T-helper 2 cell treated with Interferon-gamma antibody and Interleukin-4, amounts not matched to agents 5 μg/mL and 100 μg/mL, for 36 hours (primary cell): ENCODE measurements at regions not wholly inside any gene's neighbourhood (a gene's known extent, or its start where the extent isn't known, plus 50 kb on each side); places are given as distances from the start of the nearest gene placed in this dataset.
"Not testable (repeated sequence)": the region's sequence is repeated elsewhere in the genome, so short reads cannot be mapped to it uniquely, and the experiment has no call there.

ENCODE experiments used
- DNase-seq: peaks from one replicate; pipeline ENCODE4 v3.0.0; 2021; ENCODE audit warnings: low spot score
- H3K27ac Mint-ChIP-seq: one replicate; pipeline ENCODE4 v1.8.0; 2021; ENCODE audit warnings: mild to moderate bottlenecking, mixed read lengths
- H3K27me3 Mint-ChIP-seq: one replicate; pipeline ENCODE4 v1.8.0; 2021; ENCODE audit warnings: low read depth, mixed read lengths
- H3K36me3 Mint-ChIP-seq: one replicate; pipeline ENCODE4 v1.8.0; 2021; ENCODE audit warnings: low read depth, mixed read lengths
- H3K4me1 Mint-ChIP-seq: one replicate; pipeline ENCODE4 v1.8.0; 2021; ENCODE audit warnings: low read depth, mixed read lengths
- H3K4me3 Mint-ChIP-seq: one replicate; pipeline ENCODE4 v1.8.0; 2022; ENCODE audit warnings: mild to moderate bottlenecking, moderate library complexity, mixed read lengths
- H3K9me3 Mint-ChIP-seq: one replicate; pipeline ENCODE4 v1.8.0; 2021; ENCODE audit warnings: mixed read lengths

DNA sequence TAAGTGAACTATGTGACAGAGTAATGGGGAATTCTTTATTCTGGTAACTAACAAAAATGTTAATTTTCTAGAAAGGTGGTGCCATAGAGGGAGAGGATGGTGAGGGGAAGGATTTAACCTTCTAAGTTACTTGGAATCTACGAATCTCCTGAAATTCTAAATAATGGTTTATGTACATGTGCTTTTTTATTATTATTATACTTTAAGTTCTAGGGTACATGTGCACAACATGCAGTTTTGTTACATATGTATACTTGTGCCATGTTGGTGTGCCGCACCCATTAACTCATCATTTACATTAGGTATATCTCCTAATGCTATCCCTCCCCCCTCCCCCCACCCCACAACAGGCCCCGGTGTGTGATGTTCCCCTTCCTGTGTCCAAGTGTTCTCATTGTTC, 227.1 kb upstream of the MME start:
- not testable (repeated sequence) for H3K27me3 Mint-ChIP-seq, H3K36me3 Mint-ChIP-seq, DNase-seq, H3K4me1 Mint-ChIP-seq, H3K27ac Mint-ChIP-seq, H3K4me3 Mint-ChIP-seq, H3K9me3 Mint-ChIP-seq

DNA sequence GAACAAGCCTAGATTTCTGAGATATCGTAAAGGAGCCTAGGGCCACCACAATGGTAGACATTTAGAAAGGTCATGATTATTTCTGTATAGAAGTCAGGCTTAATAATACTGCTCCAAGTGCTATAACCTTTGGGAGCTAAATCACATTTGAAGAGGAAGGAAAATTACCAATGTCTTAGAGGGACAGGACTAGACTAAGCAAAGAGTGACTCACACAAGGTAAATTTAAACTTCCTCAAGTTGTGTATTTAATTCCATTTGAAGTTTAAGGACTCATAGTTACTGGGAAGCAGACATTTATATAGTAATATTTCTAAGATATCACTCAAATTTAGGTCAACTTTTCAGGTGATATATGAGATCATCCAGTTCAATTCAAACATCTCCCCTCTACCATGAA, 227.6 kb upstream of the MME start:
- no peak for DNase-seq
- H3K27me3 Mint-ChIP-seq, result no peaks in the 10 kb centered on the region
- no peaks in the 10 kb centered on the region for H3K9me3 Mint-ChIP-seq
- no peak overlapping the region for H3K27ac Mint-ChIP-seq
- no peaks in the 10 kb centered on the region for H3K4me1 Mint-ChIP-seq
- no peaks in the 10 kb centered on the region for H3K36me3 Mint-ChIP-seq
- no peak overlapping the region for H3K4me3 Mint-ChIP-seq

DNA sequence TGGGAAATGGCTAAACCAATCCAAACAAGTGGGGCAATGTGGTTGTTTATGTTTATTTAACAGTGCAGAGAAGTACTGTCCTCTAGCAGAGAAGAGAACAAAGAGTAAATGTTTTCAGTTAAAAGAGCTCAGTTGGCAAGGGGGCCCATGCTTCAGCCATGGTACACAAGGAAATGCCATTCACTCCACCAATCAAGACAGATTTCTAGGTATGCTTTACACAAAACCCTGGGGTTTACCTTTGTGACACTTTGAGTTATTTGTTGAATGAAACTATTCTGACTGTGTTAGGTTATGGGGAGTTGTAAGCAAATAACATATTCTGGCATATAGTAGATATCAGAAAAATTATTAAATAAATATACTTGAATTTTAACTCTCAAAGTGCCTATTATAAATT, 228.5 kb upstream of the MME start:
- no peak overlapping the region for H3K4me3 Mint-ChIP-seq
- no peak for DNase-seq
- no peaks in the 10 kb centered on the region for H3K36me3 Mint-ChIP-seq
- H3K4me1 Mint-ChIP-seq, result no peaks in the 10 kb centered on the region
- no peak overlapping the region for H3K27ac Mint-ChIP-seq
- H3K27me3 Mint-ChIP-seq, result no peaks in the 10 kb centered on the region
- H3K9me3 Mint-ChIP-seq, result no peaks in the 10 kb centered on the region

DNA sequence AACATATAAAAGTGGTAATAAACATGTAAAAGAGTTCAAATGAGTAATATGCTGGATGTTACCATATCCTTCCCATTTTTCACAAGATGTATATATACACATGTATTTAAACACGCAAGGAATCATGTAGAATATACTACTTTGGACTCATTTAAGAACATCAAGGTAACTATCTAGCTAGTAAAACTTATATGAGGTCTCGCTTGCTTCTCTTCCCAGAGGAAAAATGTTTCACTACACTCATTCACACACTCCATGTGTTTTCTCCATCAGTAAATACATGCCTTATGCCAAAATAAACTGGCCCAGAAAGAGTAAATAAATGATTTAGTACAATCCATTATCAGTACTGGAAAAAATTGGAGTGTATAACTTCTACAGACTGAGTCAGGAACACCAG, 229.2 kb upstream of the MME start:
- Mint-ChIP-seq H3K36me3 (no peaks in the 10 kb centered on the region), H3K4me3 (no peak overlapping the region), H3K27ac (no peak overlapping the region), H3K9me3 (no peaks in the 10 kb centered on the region), H3K27me3 (no peaks in the 10 kb centered on the region), H3K4me1 (no peaks in the 10 kb centered on the region)
- no peak for DNase-seq

DNA sequence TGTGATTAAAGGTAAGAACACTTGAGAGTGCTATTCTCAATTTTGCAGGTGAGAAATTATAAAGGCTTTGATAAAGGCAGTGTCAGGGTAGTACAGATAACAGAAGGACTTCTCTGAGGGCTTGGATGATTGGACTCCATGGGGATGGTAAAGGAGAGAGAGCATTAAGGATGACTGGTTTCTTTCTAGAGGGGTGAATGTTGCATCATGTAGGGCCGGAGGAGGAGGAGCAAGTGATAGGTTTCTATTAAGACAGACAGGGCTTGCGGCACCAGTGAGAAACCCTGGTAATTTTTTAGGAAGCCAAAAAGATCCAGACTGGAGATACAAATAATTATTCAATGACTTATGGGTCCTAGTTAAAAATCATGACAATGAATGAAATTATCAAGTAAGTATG, 230.7 kb upstream of the MME start:
- H3K4me3 Mint-ChIP-seq, result no peak overlapping the region

DNA sequence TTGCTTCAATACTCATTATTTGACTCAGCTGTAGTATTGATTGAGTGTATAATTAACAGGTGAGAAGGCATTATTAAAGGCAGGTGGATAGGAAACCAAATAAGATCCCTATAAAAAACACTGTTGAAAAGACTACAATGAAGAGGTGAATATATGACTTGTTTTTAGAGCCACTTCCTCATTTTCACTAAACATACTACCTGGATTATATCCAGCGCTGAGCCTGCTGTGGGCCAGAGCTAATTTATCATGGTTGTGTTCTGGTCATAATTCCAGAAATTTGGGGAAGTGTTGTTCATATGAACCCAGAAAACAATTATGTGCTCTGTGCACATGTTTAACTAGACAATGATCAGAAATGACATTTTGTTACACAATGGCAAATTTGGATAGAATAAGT, 235.3 kb upstream of the MME start:
- Mint-ChIP-seq H3K36me3 (no peaks in the 10 kb centered on the region), H3K27me3 (no peaks in the 10 kb centered on the region), H3K9me3 (no peaks in the 10 kb centered on the region), H3K4me3 (no peak overlapping the region), H3K27ac (no peak overlapping the region), H3K4me1 (no peaks in the 10 kb centered on the region)
- no peak for DNase-seq

More for the DNA sequence above, 230.7 kb upstream of the MME start:
- DNase-seq, result no peak
- Mint-ChIP-seq H3K36me3 (no peaks in the 10 kb centered on the region), H3K4me1 (no peaks in the 10 kb centered on the region), H3K9me3 (no peaks in the 10 kb centered on the region), H3K27me3 (no peaks in the 10 kb centered on the region), H3K27ac (no peak overlapping the region)

DNA sequence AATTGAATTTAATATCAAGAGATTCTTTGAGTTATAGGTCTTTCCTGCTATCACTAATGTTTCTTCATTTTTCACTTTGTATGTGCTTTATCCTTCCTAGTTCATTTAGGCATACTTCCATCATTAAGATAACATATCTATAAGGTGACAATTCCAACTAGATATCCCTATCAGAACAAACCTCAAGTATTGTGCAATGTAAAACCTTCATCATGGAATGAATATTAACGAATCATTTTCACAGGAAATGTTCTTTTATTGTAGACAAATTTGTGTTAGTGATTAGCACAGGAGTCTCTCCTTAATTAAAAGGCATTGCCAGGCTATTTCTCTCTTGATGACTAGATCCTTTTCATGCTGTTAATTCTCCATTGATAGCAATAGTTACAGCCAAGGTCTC, 236.5 kb upstream of the MME start:
- Mint-ChIP-seq H3K9me3 (no peaks in the 10 kb centered on the region), H3K36me3 (no peaks in the 10 kb centered on the region), H3K4me3 (no peak overlapping the region), H3K27ac (no peak overlapping the region), H3K4me1 (no peaks in the 10 kb centered on the region), H3K27me3 (no peaks in the 10 kb centered on the region)
- no peak for DNase-seq

DNA sequence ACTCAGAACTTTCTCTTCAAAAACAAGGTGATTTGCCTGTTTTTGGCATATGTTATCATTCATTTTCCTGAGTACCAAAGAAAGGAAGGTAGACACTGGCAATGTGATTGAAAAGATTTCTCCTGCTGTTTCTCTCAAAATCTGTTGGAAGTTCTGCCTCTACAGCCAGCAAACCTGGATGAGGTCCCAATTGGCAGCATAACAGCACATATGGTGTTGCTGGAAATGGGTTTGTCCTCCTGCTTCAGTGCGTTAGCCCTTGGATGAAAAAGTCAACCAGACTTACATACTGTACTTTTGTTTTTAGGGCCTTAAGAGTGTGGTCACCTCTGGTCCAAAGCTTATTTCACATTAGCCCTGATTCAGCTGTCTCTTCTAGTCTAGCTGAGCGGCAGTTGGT, 237.6 kb upstream of the MME start:
- Mint-ChIP-seq H3K27ac (no peak overlapping the region), H3K4me3 (no peak overlapping the region), H3K9me3 (no peaks in the 10 kb centered on the region), H3K27me3 (no peaks in the 10 kb centered on the region), H3K4me1 (no peaks in the 10 kb centered on the region), H3K36me3 (no peaks in the 10 kb centered on the region)
- no peak for DNase-seq

DNA sequence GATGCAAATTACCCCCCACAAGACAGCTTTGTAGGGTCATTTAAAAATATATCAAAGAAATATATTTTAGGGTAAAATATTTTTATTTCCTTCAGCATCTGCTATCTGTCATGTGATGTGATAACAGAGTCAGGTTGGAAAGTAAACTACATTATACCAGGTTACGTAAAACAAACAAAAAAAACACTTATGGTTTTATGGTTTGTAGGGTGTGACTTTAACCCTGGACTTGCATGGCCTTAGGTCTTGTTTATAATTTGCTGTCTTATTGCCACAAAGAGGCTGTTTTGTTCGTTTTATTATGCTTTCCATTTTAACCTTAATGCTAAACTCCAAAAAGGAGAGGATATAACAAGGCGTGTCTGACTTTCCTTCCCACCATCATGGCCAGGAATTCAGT, 244.5 kb upstream of the MME start:
- DNase-seq, result no peak
- Mint-ChIP-seq H3K9me3 (no peaks in the 10 kb centered on the region), H3K4me3 (no peak overlapping the region), H3K27ac (no peak overlapping the region), H3K36me3 (no peaks in the 10 kb centered on the region), H3K4me1 (no peaks in the 10 kb centered on the region), H3K27me3 (no peaks in the 10 kb centered on the region)

DNA sequence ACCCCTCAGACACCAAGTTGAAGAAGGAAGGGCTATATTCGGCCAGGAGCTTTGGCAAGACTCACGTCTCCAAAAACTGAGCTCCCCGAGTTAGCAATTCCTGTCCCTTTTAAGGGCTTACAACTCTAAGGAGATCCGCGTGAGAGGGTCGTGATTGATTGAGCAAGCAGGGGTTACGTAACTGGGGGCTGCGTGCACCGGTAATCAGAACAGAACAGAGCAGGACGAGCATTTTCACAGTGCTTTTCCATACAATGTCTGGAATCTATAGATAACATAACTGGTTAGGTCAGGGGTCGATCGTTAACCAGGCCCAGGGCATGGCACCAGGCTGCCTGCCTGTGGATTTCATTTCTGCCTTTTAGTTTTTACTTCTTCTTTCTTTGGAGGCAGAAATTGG, 245.3 kb upstream of the MME start:
- H3K9me3 Mint-ChIP-seq, H3K27ac Mint-ChIP-seq, H3K27me3 Mint-ChIP-seq, H3K4me3 Mint-ChIP-seq, H3K4me1 Mint-ChIP-seq, H3K36me3 Mint-ChIP-seq, DNase-seq: not testable (repeated sequence)

DNA sequence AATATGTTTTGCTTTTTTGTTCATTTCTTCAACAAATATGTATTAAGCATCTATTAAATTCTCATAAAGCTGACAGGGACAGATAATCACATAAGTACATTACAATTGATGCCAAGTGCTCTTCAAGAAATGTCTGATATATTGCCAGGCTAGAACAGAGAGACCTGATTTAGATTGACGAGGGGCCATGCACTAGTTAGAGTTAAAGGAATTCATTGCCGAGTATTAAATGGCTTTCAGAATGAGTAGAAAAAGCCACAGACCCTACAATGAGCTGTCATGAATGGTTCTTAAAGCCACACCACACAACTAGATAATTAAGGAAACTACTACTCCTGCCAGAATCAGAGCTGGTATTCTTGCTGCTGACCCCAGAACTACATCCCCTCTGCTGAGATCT, 250.2 kb upstream of the MME start:
- no peaks in the 10 kb centered on the region for H3K27me3 Mint-ChIP-seq

DNA sequence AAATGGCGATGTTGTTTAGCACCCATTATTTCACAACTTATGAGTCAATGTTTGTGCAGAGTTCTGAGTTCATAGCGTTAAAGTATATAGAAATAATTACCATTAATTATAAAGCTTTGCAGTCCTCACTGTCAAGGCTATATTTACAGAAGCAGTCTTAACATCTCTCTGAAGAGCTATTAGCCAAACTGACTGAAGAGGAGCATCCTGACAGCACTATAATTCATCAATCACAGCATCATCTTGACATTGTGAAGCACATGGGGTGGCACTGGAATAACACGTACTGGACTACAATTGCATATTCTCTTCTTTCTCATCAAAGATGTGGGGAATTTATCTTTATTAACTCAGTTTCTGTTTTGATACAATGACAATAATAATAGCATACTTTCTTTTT, 260.6 kb upstream of the MME start:
- DNase-seq, result no peak
- Mint-ChIP-seq H3K4me1 (no peaks in the 10 kb centered on the region), H3K4me3 (no peak overlapping the region), H3K36me3 (no peaks in the 10 kb centered on the region), H3K9me3 (peaks cover 5% of the 10 kb centered on the region), H3K27ac (no peak overlapping the region), H3K27me3 (no peaks in the 10 kb centered on the region)

More for the DNA sequence above, 250.2 kb upstream of the MME start:
- no peaks in the 10 kb centered on the region for H3K36me3 Mint-ChIP-seq
- H3K4me3 Mint-ChIP-seq, result no peak overlapping the region
- no peak for DNase-seq
- no peaks in the 10 kb centered on the region for H3K9me3 Mint-ChIP-seq
- no peaks in the 10 kb centered on the region for H3K4me1 Mint-ChIP-seq
- no peak overlapping the region for H3K27ac Mint-ChIP-seq

DNA sequence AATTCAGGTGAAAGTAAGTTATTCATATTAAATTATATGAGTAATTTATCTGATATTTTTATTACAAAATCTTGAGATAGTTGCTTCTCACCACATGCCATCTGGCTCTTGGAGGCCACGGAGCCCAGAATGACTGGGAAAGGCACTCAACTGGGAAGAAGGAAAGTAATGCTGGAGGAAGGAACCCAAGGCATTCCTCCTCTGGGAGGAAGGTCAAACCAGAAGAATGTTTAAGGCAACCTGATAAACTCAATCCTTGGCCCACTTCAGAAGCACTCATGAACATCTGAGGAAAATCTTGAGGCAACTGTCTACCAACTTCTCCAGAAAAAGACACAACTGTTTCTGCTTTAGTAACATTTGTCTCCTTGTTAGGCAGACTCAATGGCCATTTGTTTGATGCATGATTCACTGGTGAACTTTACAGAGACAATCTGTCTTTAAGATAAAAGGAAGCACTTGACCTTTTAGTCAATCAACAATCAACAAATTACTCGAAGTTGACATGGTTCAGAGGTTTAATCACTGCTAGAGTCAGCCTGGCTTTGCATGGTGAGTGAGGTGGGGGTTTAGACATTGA, 261.4 kb upstream of the MME start:
- no peaks in the 10 kb centered on the region for H3K36me3 Mint-ChIP-seq
- no peaks in the 10 kb centered on the region for H3K4me1 Mint-ChIP-seq
- no peaks in the 10 kb centered on the region for H3K27me3 Mint-ChIP-seq

DNA sequence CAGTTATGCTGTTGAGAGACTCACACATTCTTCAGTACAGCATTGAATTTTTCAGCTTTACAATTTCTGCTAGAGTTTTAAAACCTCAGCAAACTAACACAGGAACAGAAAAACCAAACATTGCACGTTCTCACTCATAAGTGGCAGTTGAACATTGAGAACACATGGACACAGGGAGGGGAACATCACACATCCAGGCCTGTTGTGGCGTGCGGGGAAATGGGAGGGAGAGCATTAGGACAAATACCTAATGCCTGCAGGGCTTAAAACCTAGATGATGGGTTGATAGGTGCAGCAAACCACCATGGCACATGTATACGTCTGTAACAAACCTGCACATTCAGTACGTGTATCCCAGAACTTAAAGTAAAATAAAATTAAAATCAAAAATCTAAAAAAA, 270.1 kb upstream of the MME start:
- DNase-seq, H3K27ac Mint-ChIP-seq, H3K4me3 Mint-ChIP-seq, H3K4me1 Mint-ChIP-seq, H3K36me3 Mint-ChIP-seq, H3K9me3 Mint-ChIP-seq, H3K27me3 Mint-ChIP-seq: not testable (repeated sequence)

More for the DNA sequence above, 261.4 kb upstream of the MME start:
- DNase-seq, result no peak
- no peak overlapping the region for H3K27ac Mint-ChIP-seq
- no peaks in the 10 kb centered on the region for H3K9me3 Mint-ChIP-seq
- no peak overlapping the region for H3K4me3 Mint-ChIP-seq

DNA sequence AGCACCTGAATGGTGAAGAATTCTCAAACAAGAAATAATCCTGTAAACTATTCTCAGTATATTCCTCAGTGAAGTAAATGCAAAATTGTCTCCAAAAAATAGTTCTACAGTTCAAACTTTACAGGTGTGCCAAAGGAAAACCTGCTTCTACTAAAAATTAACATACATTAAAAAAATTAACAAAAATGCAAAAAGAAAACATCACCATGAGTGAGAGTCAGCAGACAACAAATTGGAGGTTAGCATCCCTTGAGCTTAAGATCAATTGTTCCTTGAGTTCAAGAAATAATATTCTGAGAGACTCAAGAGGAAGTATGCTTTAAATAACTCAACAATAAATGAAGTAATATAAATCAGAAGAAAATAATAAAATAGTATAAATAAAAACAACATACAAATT, 278.4 kb upstream of the MME start:
- no peaks in the 10 kb centered on the region for H3K27me3 Mint-ChIP-seq
- H3K4me1 Mint-ChIP-seq, result no peaks in the 10 kb centered on the region
- no peaks in the 10 kb centered on the region for H3K9me3 Mint-ChIP-seq
- no peak overlapping the region for H3K4me3 Mint-ChIP-seq
- no peaks in the 10 kb centered on the region for H3K36me3 Mint-ChIP-seq
- DNase-seq, result no peak
- no peak overlapping the region for H3K27ac Mint-ChIP-seq
